A549 (cell line): ENCODE measurements at regions not wholly inside any gene's neighbourhood (a gene's known extent, or its start where the extent isn't known, plus 50 kb on each side); places are given as distances from the start of the nearest gene placed in this dataset.

ENCODE experiments used
- ATAC-seq, 2 experiments: fragments of 200-7000 bp in 1 of 2; fragments of >200 bp in 1 of 2; cut with Nextera tagmentation in 1 of 2; cut with Tn5 transposase in 1 of 2; 3 replicates each; pipeline versions ENCODE4 v1.8.0 to v1.9.1; 2018 to 2020; ENCODE audit warnings: mild to moderate bottlenecking in 1 of 2, moderate library complexity in 1 of 2
- CTCF ChIA-PET: fragments of 300-600 bp; sonication (Branson Sonifier 250); formaldehyde crosslinking; extraction: SDS; loops from one replicate; lab custom pipeline; 2021; ENCODE audit warnings: antibody characterized with exemption, inconsistent platforms; lab: Yijun Ruan, JAX
- POLR2A ChIA-PET: fragments of 350-600 bp; formaldehyde crosslinking; extraction: SDS; loops from one replicate; lab custom pipeline; 2021; ENCODE audit warnings: antibody characterized with exemption, inconsistent platforms; lab: Yijun Ruan, JAX
- DNase-seq, 2 experiments: peaks; one replicate each; pipeline versions ENCODE4 v3.0.0 to v3.0.0-alpha.2; 2011 to 2016; ENCODE audit warnings: low read depth in 1 of 2, low spot score in 1 of 2
- FAIRE-seq: peaks from 2 replicates; lab custom pipeline; 2011; peaks lifted over from hg19 to GRCh38; lab: Jason Lieb, UNC
- H3K27ac ChIP-seq, 2 experiments: fragments of >200 bp; sonication (Bioruptor Twin); formaldehyde crosslinking; 3 replicates each; pipeline ENCODE4 v1.5.1; 2016 to 2017
- H3K4me1 ChIP-seq: fragments of >200 bp; sonication (Bioruptor Twin); formaldehyde crosslinking; 3 replicates; pipeline ENCODE4 v1.6.1; 2016
- H3K4me2 ChIP-seq: fragments of >200 bp; sonication (Bioruptor Twin); formaldehyde crosslinking; 3 replicates; pipeline ENCODE4 v1.6.1; 2016
- H3K4me3 ChIP-seq: fragments of >200 bp; sonication (Bioruptor Twin); formaldehyde crosslinking; 3 replicates; pipeline ENCODE4 v1.5.1; 2016
- H3K9me3 ChIP-seq: fragments of >200 bp; sonication (Bioruptor Twin); formaldehyde crosslinking; 3 replicates; pipeline ENCODE4 v1.6.1; 2016
- CHD2 ChIP-seq: fragments of 150-350 bp; IDR thresholded peaks from 2 replicates; pipeline ENCODE4 v1.6.1; 2014; ENCODE audit warnings: low read length; ENCODE audit not compliant: partially characterized antibody
- CTCF ChIP-seq: fragments of >200 bp; sonication (Bioruptor Twin); formaldehyde crosslinking; IDR thresholded peaks from 3 replicates; pipeline ENCODE4 v1.5.1; 2016
- E2F6 ChIP-seq: IDR thresholded peaks from 2 replicates; pipeline ENCODE4 v1.6.1; 2012; ENCODE audit warnings: low read depth, borderline replicate concordance
- ESRRA ChIP-seq: fragments of 150-350 bp; IDR thresholded peaks from 2 replicates; pipeline ENCODE4 v1.6.1; 2014; ENCODE audit warnings: mild to moderate bottlenecking, low read length, borderline replicate concordance
- FOSB ChIP-seq: fragments of 250-450 bp; sonication (Bioruptor Pico); IDR thresholded peaks from 2 replicates; pipeline ENCODE4 v1.5.0; 2020; ENCODE audit warnings: mild to moderate bottlenecking, moderate library complexity
- GATA3 ChIP-seq: IDR thresholded peaks from 2 replicates; pipeline ENCODE4 v1.6.1; 2012; ENCODE audit warnings: borderline replicate concordance
- HOXB13 ChIP-seq: fragments of 250-450 bp; sonication (Bioruptor Pico); IDR thresholded peaks from 2 replicates; pipeline ENCODE4 v1.5.0; 2020; ENCODE audit warnings: low read depth, mild to moderate bottlenecking, moderate library complexity
- HOXB5 ChIP-seq: fragments of 250-450 bp; sonication (Bioruptor Pico); IDR thresholded peaks from 2 replicates; pipeline ENCODE4 v1.5.0; 2020; ENCODE audit warnings: mild to moderate bottlenecking, moderate library complexity
- KDM1A ChIP-seq: fragments of 200-600 bp; sonication (generic); IDR thresholded peaks from 2 replicates; pipeline ENCODE4 v1.6.1; 2016; ENCODE audit warnings: low read depth, mild to moderate bottlenecking
- MAX ChIP-seq: IDR thresholded peaks from 2 replicates; pipeline ENCODE4 v1.6.1; 2012
- MYC ChIP-seq: IDR thresholded peaks from 2 replicates; pipeline ENCODE4 v1.6.1; 2012; ENCODE audit warnings: mild to moderate bottlenecking, inconsistent platforms, low read length, improper control_type of control experiment, borderline replicate concordance
- NPAS2 ChIP-seq: fragments of 250-450 bp; sonication (Bioruptor Pico); IDR thresholded peaks from 2 replicates; pipeline ENCODE4 v1.8.0; 2022; ENCODE audit warnings: mild to moderate bottlenecking, moderate library complexity, borderline replicate concordance
- NR3C1 ChIP-seq: fragments of >200 bp; sonication (Bioruptor Twin); formaldehyde crosslinking; IDR thresholded peaks from 3 replicates; pipeline ENCODE4 v1.6.1; 2017
- PHF8 ChIP-seq: fragments of 200-600 bp; sonication (generic); IDR thresholded peaks from 2 replicates; pipeline ENCODE4 v1.6.1; 2016; ENCODE audit warnings: low read depth, mild to moderate bottlenecking, antibody characterized with exemption, moderate library complexity, borderline replicate concordance
- POLR2A ChIP-seq: IDR thresholded peaks from 2 replicates; pipeline ENCODE4 v1.6.1; 2012; ENCODE audit warnings: mild to moderate bottlenecking, low read length
- POLR2AphosphoS2 ChIP-seq: conservative IDR thresholded peaks from 2 replicates; pipeline ENCODE4 v1.6.1; 2012; ENCODE audit warnings: low read length, improper control_type of control experiment, inconsistent platforms
- RARB ChIP-seq: fragments of 250-450 bp; sonication (Bioruptor Pico); IDR thresholded peaks from 2 replicates; pipeline ENCODE4 v1.8.0; 2021; ENCODE audit warnings: mild to moderate bottlenecking, moderate library complexity
- RCOR1 ChIP-seq: fragments of 150-350 bp; IDR thresholded peaks from 2 replicates; pipeline ENCODE4 v1.6.1; 2014; ENCODE audit warnings: antibody characterized with exemption, low read length, low read depth
- SMC3 ChIP-seq: fragments of >200 bp; sonication (Bioruptor Twin); formaldehyde crosslinking; IDR thresholded peaks from 3 replicates; pipeline ENCODE4 v1.6.1; 2018; ENCODE audit warnings: inconsistent platforms
- SREBF2 ChIP-seq: fragments of 450-650 bp; IDR thresholded peaks from 2 replicates; pipeline ENCODE4 v1.6.1; 2014; ENCODE audit warnings: mild to moderate bottlenecking, moderate library complexity
- TFCP2L1 ChIP-seq: fragments of 250-450 bp; sonication (Bioruptor Pico); IDR thresholded peaks from 2 replicates; pipeline ENCODE4 v1.5.0; 2021; ENCODE audit warnings: mild to moderate bottlenecking
- TP53 ChIP-seq: fragments of 250-450 bp; sonication (Bioruptor Pico); IDR thresholded peaks from 2 replicates; pipeline ENCODE4 v1.5.0; 2021; ENCODE audit warnings: mild to moderate bottlenecking, moderate library complexity
- USF2 ChIP-seq: fragments of 450-650 bp; IDR thresholded peaks from 2 replicates; pipeline ENCODE4 v1.6.1; 2014; ENCODE audit warnings: antibody characterized with exemption
- ZSCAN20 ChIP-seq: fragments of 250-450 bp; sonication (Bioruptor Pico); IDR thresholded peaks from 2 replicates; pipeline ENCODE4 v1.8.0; 2022; ENCODE audit warnings: mild to moderate bottlenecking, moderate library complexity
- WGBS: methylation state at CpG from one replicate; pipeline ENCODE4 v1.1.6; 2017; ENCODE audit errors: missing lambda C conversion rate; 5-methylcytosine and 5-hydroxymethylcytosine counted together
- TF ChIP-seq, protein P1 (sequence below): fragments of 250-450 bp; sonication (Bioruptor Pico); IDR thresholded peaks from 2 replicates; pipeline ENCODE4 v1.5.0; 2021; ENCODE audit warnings: mild to moderate bottlenecking, moderate library complexity, borderline replicate concordance
- TF ChIP-seq, protein P2 (sequence below): fragments of >200 bp; sonication (Bioruptor Twin); formaldehyde crosslinking; IDR thresholded peaks from 2 replicates; pipeline ENCODE4 v1.6.1; 2016
- TF ChIP-seq, protein P3 (sequence below): fragments of 150-350 bp; IDR thresholded peaks from 2 replicates; pipeline ENCODE4 v1.6.1; 2014; ENCODE audit warnings: low read depth, mild to moderate bottlenecking, low read length

DNA sequence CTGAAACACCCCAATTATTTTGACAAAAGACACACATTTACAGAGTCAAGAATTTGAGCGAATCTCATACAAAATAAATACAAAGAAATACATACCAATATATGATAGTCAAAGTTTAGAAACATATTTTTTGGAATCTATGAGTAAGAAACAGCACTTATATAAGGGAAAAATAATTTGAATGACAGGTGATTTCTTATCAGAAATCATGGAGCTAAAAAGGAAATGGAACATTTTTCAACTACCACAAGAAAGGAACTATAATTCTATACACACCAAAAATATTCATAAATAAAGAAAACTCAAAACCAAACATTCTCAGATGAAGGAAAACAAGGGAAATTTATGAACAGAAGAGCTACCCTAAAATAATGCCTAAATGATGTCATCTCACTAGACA lies 1226.6 kb downstream of the PCDH9 start:
- no peaks in the 10 kb centered on the region for H3K4me1 ChIP-seq
- POLR2A ChIA-PET: no interaction called here
- ATAC-seq (no peak), FAIRE-seq (no peak), DNase-seq (no peak)
- H3K9me3 ChIP-seq: peaks cover 8% of the 10 kb centered on the region; the same call in 1 of the 3 replicates
- no peak overlapping the region for H3K27ac ChIP-seq
- no peak overlapping the region for H3K4me3 ChIP-seq
- 54% methylated on average over 1 of the region's 1 CpG for WGBS
- CTCF ChIA-PET: no interaction called here
- no peak overlapping the region for H3K4me2 ChIP-seq
- no peak for TF ChIP-seq PHF8
- TF ChIP-seq TP53 (CRISPR knock-in tag): no peak
- no peak for TF ChIP-seq MYC
- TF ChIP-seq TFCP2L1: no peak
- no peak for TF ChIP-seq E2F6
- TF ChIP-seq, protein P1, sequence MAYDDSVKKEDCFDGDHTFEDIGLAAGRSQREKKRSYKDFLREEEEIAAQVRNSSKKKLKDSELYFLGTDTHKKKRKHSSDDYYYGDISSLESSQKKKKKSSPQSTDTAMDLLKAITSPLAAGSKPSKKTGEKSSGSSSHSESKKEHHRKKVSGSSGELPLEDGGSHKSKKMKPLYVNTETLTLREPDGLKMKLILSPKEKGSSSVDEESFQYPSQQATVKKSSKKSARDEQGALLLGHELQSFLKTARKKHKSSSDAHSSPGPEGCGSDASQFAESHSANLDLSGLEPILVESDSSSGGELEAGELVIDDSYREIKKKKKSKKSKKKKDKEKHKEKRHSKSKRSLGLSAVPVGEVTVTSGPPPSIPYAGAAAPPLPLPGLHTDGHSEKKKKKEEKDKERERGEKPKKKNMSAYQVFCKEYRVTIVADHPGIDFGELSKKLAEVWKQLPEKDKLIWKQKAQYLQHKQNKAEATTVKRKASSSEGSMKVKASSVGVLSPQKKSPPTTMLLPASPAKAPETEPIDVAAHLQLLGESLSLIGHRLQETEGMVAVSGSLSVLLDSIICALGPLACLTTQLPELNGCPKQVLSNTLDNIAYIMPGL (CRISPR knock-in tag): no peak
- no peak for TF ChIP-seq POLR2A
- TF ChIP-seq, protein P2, sequence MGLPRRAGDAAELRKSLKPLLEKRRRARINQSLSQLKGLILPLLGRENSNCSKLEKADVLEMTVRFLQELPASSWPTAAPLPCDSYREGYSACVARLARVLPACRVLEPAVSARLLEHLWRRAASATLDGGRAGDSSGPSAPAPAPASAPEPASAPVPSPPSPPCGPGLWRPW: no peak

GRCh38 chr13:66001140-66001539 lies 1229.0 kb downstream of the PCDH9 start:
- H3K9me3 ChIP-seq: peaks cover 8% of the 10 kb centered on the region; the same call in 1 of the 3 replicates
- H3K4me3 ChIP-seq: no peak overlapping the region
- FAIRE-seq (no peak), DNase-seq (no peak), ATAC-seq (no peak)
- 0% methylated on average over 1 of the region's 1 CpG for WGBS
- H3K27ac ChIP-seq: no peak overlapping the region
- no peak overlapping the region for H3K4me2 ChIP-seq
- H3K4me1 ChIP-seq: no peaks in the 10 kb centered on the region
- ChIA-PET CTCF (no interaction called here), POLR2A (no interaction called here)
- TF ChIP-seq FOSB (CRISPR knock-in tag): no peak
- TF ChIP-seq, protein P3, sequence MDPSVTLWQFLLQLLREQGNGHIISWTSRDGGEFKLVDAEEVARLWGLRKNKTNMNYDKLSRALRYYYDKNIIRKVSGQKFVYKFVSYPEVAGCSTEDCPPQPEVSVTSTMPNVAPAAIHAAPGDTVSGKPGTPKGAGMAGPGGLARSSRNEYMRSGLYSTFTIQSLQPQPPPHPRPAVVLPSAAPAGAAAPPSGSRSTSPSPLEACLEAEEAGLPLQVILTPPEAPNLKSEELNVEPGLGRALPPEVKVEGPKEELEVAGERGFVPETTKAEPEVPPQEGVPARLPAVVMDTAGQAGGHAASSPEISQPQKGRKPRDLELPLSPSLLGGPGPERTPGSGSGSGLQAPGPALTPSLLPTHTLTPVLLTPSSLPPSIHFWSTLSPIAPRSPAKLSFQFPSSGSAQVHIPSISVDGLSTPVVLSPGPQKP: no peak
- TF ChIP-seq POLR2A: no peak
- TF ChIP-seq ESRRA: no peak
- TF ChIP-seq KDM1A: no peak
- no peak for TF ChIP-seq MAX
- no peak for TF ChIP-seq NR3C1
- TF ChIP-seq TFCP2L1: no peak
- no peak for TF ChIP-seq RARB (CRISPR knock-in tag)

GRCh38 chr13:65999411-65999810 lies 1230.7 kb downstream of the PCDH9 start:
- H3K4me3 ChIP-seq: no peak overlapping the region
- DNase-seq: no peak
- TF ChIP-seq CHD2: no peak
- no peak for TF ChIP-seq FOSB (CRISPR knock-in tag)
- no peak for TF ChIP-seq POLR2AphosphoS2
- TF ChIP-seq SREBF2: no peak
- no peak for TF ChIP-seq RCOR1
- no peak for TF ChIP-seq NPAS2
- TF ChIP-seq HOXB13 (CRISPR knock-in tag): no peak
- TF ChIP-seq, protein P3: no peak
- no peak for TF ChIP-seq CTCF
- no peak for TF ChIP-seq RARB (CRISPR knock-in tag)
- no peak for TF ChIP-seq ZSCAN20 (CRISPR knock-in tag)
- no peak for TF ChIP-seq USF2
- TF ChIP-seq SMC3: no peak
- no peak for TF ChIP-seq GATA3
- TF ChIP-seq MYC: no peak
- no peak for TF ChIP-seq HOXB5 (CRISPR knock-in tag)
- no peak for TF ChIP-seq ESRRA
- TF ChIP-seq TP53 (CRISPR knock-in tag): no peak
- TF ChIP-seq, all 56 proteins: peak for 0
- CTCF ChIA-PET: no interaction called here
- H3K4me2 ChIP-seq: no peak overlapping the region
- FAIRE-seq (no peak), ATAC-seq (no peak)
- WGBS: 36% methylated on average over 1 of the region's 1 CpG
- H3K27ac ChIP-seq: no peak overlapping the region
- no peaks in the 10 kb centered on the region for H3K4me1 ChIP-seq
- POLR2A ChIA-PET: no interaction called here
- peaks cover 8% of the 10 kb centered on the region; the same call in 1 of the 3 replicates for H3K9me3 ChIP-seq
